CD4-positive, alpha-beta memory T cell (primary cell): ENCODE measurements at regions not wholly inside any gene's neighbourhood (a gene's known extent, or its start where the extent isn't known, plus 50 kb on each side); places are given as distances from the start of the nearest gene placed in this dataset.
"Not testable (repeated sequence)": the region's sequence is repeated elsewhere in the genome, so short reads cannot be mapped to it uniquely, and the experiment has no call there.

ENCODE experiments used
- CTCF ChIA-PET: fragments of 350-600 bp; sonication (Branson Sonifier 250); formaldehyde crosslinking; loops from one replicate; lab custom pipeline; 2021; ENCODE audit warnings: inconsistent platforms; ENCODE audit not compliant: partially characterized antibody; lab: Charles Lee
- POLR2A ChIA-PET: fragments of 350-600 bp; sonication (Branson Sonifier 250); formaldehyde crosslinking; loops from one replicate; lab custom pipeline; 2021; ENCODE audit not compliant: partially characterized antibody; lab: Charles Lee
- DNase-seq, 5 donors: peaks; one replicate each; pipeline versions ENCODE4 v3.0.0 to v3.0.0-alpha.2; 2020 to 2022; ENCODE audit warnings: mixed read lengths in 1 of 5
- H3K27ac ChIP-seq: one replicate; pipeline ENCODE4 v1.7.0; 2013; ENCODE audit warnings: low read depth, low read length
- H3K27me3 ChIP-seq: 2 replicates; pipeline ENCODE4 v1.7.0; 2013; ENCODE audit warnings: mild to moderate bottlenecking, low read length, moderate library complexity; ENCODE audit not compliant: insufficient read depth
- H3K36me3 ChIP-seq: 2 replicates; pipeline ENCODE4 v1.7.0; 2013; ENCODE audit warnings: mild to moderate bottlenecking, low read length, moderate library complexity; ENCODE audit not compliant: insufficient read depth
- H3K4me1 ChIP-seq: 2 replicates; pipeline ENCODE4 v1.7.0; 2013; ENCODE audit warnings: mild to moderate bottlenecking, low read length, moderate library complexity; ENCODE audit not compliant: insufficient read depth
- H3K4me3 ChIP-seq, 2 donors: one replicate each; pipeline ENCODE4 v1.7.0; 2013; ENCODE audit warnings: low read length in 2 of 2, mild to moderate bottlenecking in 1 of 2
- H3K9me3 ChIP-seq, 2 donors: one replicate each; pipeline ENCODE4 v1.7.0; 2013; ENCODE audit warnings: low read length in 2 of 2, control low read depth in 1 of 2; ENCODE audit not compliant: control insufficient read depth in 1 of 2
- H3K27ac Mint-ChIP-seq, 7 donors: one replicate each; pipeline ENCODE4 v1.8.0; 2020 to 2021; ENCODE audit warnings: mixed read lengths in 7 of 7, mild to moderate bottlenecking in 6 of 7, inconsistent platforms in 3 of 7, moderate library complexity in 3 of 7
- H3K27me3 Mint-ChIP-seq, 2 donors: one replicate each; pipeline ENCODE4 v1.8.0; 2020 to 2021; ENCODE audit warnings: mixed read lengths in 2 of 2
- H3K36me3 Mint-ChIP-seq, 2 donors: one replicate each; pipeline ENCODE4 v1.8.0; 2020 to 2021; ENCODE audit warnings: mixed read lengths in 2 of 2, inconsistent platforms in 1 of 2, mild to moderate bottlenecking in 1 of 2
- H3K4me1 Mint-ChIP-seq, 4 donors: one replicate each; pipeline ENCODE4 v1.8.0; 2020 to 2021; ENCODE audit warnings: mixed read lengths in 4 of 4, mild to moderate bottlenecking in 1 of 4
- H3K4me3 Mint-ChIP-seq, 8 donors: one replicate each; pipeline ENCODE4 v1.8.0; 2020 to 2021; ENCODE audit warnings: mixed read lengths in 8 of 8, mild to moderate bottlenecking in 7 of 8, moderate library complexity in 6 of 8, inconsistent platforms in 3 of 8
- H3K9me3 Mint-ChIP-seq, 8 donors: one replicate each; pipeline ENCODE4 v1.8.0; 2020 to 2021; ENCODE audit warnings: mixed read lengths in 8 of 8, mild to moderate bottlenecking in 5 of 8, inconsistent platforms in 3 of 8, moderate library complexity in 1 of 8
- intact Hi-C: fragments of 100-400 bp; cut with micrococcal nuclease; formaldehyde crosslinking; loops from one replicate; pipeline ENCODE4 v1.15.1; 2023

DNA sequence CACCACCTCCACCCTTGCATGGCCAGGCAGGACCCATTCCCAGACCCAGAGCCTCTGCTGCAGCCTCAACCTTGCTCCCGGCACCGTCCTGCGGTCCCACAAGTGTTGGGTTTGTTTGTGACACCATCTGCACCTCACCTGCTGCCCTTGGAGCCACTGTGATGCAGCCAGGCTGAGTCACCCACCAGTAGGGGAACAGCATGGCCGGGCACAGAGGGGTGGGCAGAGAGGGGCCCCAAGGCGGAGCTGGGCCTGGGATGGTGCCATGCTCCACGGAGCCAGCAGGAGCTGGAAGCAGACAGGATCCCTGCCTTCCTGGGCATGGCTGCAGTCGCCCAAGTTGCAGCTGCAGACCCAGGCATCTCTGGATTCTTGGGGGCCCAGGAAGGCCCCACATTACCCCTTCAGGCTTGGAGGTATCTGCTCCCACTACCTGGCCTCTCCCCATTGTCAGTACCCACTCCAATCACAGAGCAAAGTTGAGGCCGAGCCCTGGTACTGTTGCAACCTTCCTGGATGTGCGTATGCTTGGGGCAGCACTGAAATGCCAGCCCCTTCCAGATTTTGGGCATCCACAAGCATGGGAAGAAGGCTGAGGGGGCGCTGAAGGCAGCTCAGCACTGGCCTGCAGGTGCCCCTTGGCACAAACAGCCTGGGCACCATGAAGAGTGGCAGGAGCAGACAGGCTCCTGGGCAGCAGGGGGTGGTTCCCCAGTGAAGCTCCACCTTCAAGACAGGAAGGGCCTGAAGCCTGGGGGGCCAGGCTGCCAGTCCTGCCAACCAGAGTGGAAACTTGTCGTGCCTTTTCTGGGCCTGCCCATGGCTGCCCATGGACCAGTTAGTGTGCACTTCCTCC is 172.8 kb downstream of the MATN1 start:
- ChIA-PET CTCF (no interaction called here), POLR2A (no interaction called here)
- Histone ChIP-seq H3K36me3 (no peaks in the 10 kb centered on the region), H3K4me3 (no peak overlapping the region), H3K27me3 (no peaks in the 10 kb centered on the region), H3K9me3 (no peaks in the 10 kb centered on the region), H3K4me1 (no peaks in the 10 kb centered on the region), H3K27ac (no peak overlapping the region)
- no peak for DNase-seq
- no peaks in the 10 kb centered on the region for H3K36me3 Mint-ChIP-seq
- H3K4me1 Mint-ChIP-seq, result no peaks in the 10 kb centered on the region
- peaks cover 13 to 18% of the 10 kb centered on the region in 2 donors for H3K27me3 Mint-ChIP-seq
- no peaks in the 10 kb centered on the region for H3K9me3 Mint-ChIP-seq
- intact Hi-C loops, result no loop called here
- H3K27ac Mint-ChIP-seq, result no peak overlapping the region
- no peak overlapping the region for H3K4me3 Mint-ChIP-seq

- DNase-seq, H3K36me3 Mint-ChIP-seq, H3K4me3 ChIP-seq, H3K9me3 Mint-ChIP-seq, H3K4me1 ChIP-seq, H3K36me3 ChIP-seq, H3K4me1 Mint-ChIP-seq, H3K9me3 ChIP-seq, POLR2A ChIA-PET, H3K27ac ChIP-seq, H3K27me3 ChIP-seq, intact Hi-C loops, CTCF ChIA-PET, H3K4me3 Mint-ChIP-seq, H3K27ac Mint-ChIP-seq: not testable (repeated sequence)
- peaks cover 11 to 13% of the 10 kb centered on the region in 2 donors for H3K27me3 Mint-ChIP-seq
Observed at GRCh38 chr1:30549872-30550271, 173.5 kb downstream of the MATN1 start.

DNA sequence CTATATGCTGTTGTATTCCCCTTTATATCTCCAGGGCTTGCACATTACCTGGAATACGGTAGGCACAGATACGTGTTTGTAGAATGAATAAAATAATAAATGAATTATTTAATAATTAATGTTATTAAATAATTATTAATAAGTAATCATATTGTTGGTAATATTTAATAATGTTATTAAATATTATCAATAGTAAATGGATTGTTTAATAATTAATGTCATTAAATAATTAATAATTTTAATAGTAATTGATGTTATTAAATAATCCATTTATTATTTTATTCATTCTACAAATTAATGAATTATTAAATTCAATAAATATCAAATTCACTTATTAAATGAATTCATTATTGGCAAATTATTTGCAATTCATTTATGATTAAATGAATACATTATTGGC is 175.1 kb downstream of the MATN1 start:
- Histone ChIP-seq H3K36me3 (no peaks in the 10 kb centered on the region), H3K4me1 (no peaks in the 10 kb centered on the region), H3K27ac (no peak overlapping the region), H3K4me3 (no peak overlapping the region), H3K27me3 (no peaks in the 10 kb centered on the region), H3K9me3 (no peaks in the 10 kb centered on the region)
- Mint-ChIP-seq H3K27ac (no peak overlapping the region), H3K27me3 (peaks cover 11 to 13% of the 10 kb centered on the region in 2 donors), H3K36me3 (no peaks in the 10 kb centered on the region), H3K4me3 (no peak overlapping the region), H3K9me3 (no peaks in the 10 kb centered on the region), H3K4me1 (no peaks in the 10 kb centered on the region)
- ChIA-PET CTCF (no interaction called here), POLR2A (no interaction called here)
- intact Hi-C loops, result no loop called here
- no peak for DNase-seq

- H3K4me1 Mint-ChIP-seq, H3K4me1 ChIP-seq, H3K27ac ChIP-seq, H3K27me3 Mint-ChIP-seq, H3K4me3 ChIP-seq, H3K36me3 Mint-ChIP-seq, H3K27me3 ChIP-seq, H3K9me3 Mint-ChIP-seq, H3K36me3 ChIP-seq, H3K27ac Mint-ChIP-seq, H3K4me3 Mint-ChIP-seq, H3K9me3 ChIP-seq, POLR2A ChIA-PET, CTCF ChIA-PET, intact Hi-C loops, DNase-seq: not testable (repeated sequence)
Observed at GRCh38 chr1:30547326-30547725, 176.1 kb downstream of the MATN1 start.

- Histone ChIP-seq H3K27ac (no peak overlapping the region), H3K27me3 (no peaks in the 10 kb centered on the region), H3K4me1 (no peaks in the 10 kb centered on the region), H3K36me3 (no peaks in the 10 kb centered on the region), H3K9me3 (no peaks in the 10 kb centered on the region), H3K4me3 (no peak overlapping the region)
- POLR2A ChIA-PET, result no interaction called here
- H3K4me1 Mint-ChIP-seq, result no peaks in the 10 kb centered on the region
- H3K4me3 Mint-ChIP-seq, result no peak overlapping the region
- CTCF ChIA-PET, result no interaction called here
- peaks cover 1 to 8% of the 10 kb centered on the region in 2 donors for H3K27me3 Mint-ChIP-seq
- no peaks in the 10 kb centered on the region for H3K36me3 Mint-ChIP-seq
- H3K9me3 Mint-ChIP-seq, result peaks cover 0 to 1% (median 0%) of the 10 kb centered on the region in 8 donors
- no peak for DNase-seq
- H3K27ac Mint-ChIP-seq, result no peak overlapping the region
- intact Hi-C loops, result no loop called here
Observed at GRCh38 chr1:30545365-30545764, 178.0 kb downstream of the MATN1 start.

GRCh38 chr1:30541721-30542485 is 181.5 kb downstream of the MATN1 start:
- no peak overlapping the region for H3K27ac ChIP-seq
- intact Hi-C loops, result no loop called here
- DNase-seq, result no peak
- no peaks in the 10 kb centered on the region for H3K4me1 ChIP-seq
- H3K4me3 Mint-ChIP-seq, result no peak overlapping the region
- no peak overlapping the region for H3K4me3 ChIP-seq
- H3K27me3 ChIP-seq, result no peaks in the 10 kb centered on the region
- H3K4me1 Mint-ChIP-seq, result no peaks in the 10 kb centered on the region
- H3K9me3 Mint-ChIP-seq, result peaks cover 0 to 1% (median 0%) of the 10 kb centered on the region in 8 donors
- no peaks in the 10 kb centered on the region for H3K36me3 ChIP-seq
- CTCF ChIA-PET, result no interaction called here
- H3K27me3 Mint-ChIP-seq, result peaks cover 1 to 3% of the 10 kb centered on the region in 2 donors
- H3K9me3 ChIP-seq, result no peaks in the 10 kb centered on the region
- POLR2A ChIA-PET, result no interaction called here
- H3K27ac Mint-ChIP-seq, result no peak overlapping the region
- no peaks in the 10 kb centered on the region for H3K36me3 Mint-ChIP-seq

GRCh38 chr1:30540611-30541192 is 182.7 kb downstream of the MATN1 start:
- no peak for DNase-seq
- no peaks in the 10 kb centered on the region for H3K4me1 ChIP-seq

More at GRCh38 chr1:30540611-30541192, 182.7 kb downstream of the MATN1 start:
- Mint-ChIP-seq H3K4me3 (no peak overlapping the region), H3K9me3 (peaks cover 0 to 1% (median 0%) of the 10 kb centered on the region in 8 donors), H3K27ac (no peak overlapping the region), H3K4me1 (no peaks in the 10 kb centered on the region), H3K27me3 (peaks cover 0 to 3% of the 10 kb centered on the region in 2 donors), H3K36me3 (no peaks in the 10 kb centered on the region)
- Histone ChIP-seq H3K9me3 (no peaks in the 10 kb centered on the region), H3K27ac (no peak overlapping the region), H3K36me3 (no peaks in the 10 kb centered on the region), H3K27me3 (no peaks in the 10 kb centered on the region), H3K4me3 (no peak overlapping the region)
- ChIA-PET CTCF (no interaction called here), POLR2A (no interaction called here)
- intact Hi-C loops, result no loop called here
